Trophoblast cell (in vitro differentiated cells and primary cell): ENCODE measurements at regions not wholly inside any gene's neighbourhood (a gene's known extent, or its start where the extent isn't known, plus 50 kb on each side); places are given as distances from the start of the nearest gene placed in this dataset.

Experiments used
- DNase-seq, 2 donors: peaks; one replicate each; pipeline ENCODE4 v3.0.0-alpha.2; 2016
- H2AFZ ChIP-seq: 2 replicates; pipeline ENCODE4 v1.6.1; 2013; ENCODE audit warnings: low read length, moderate library complexity, mild to moderate bottlenecking; ENCODE audit not compliant: insufficient read depth, poor library complexity
- H2AK5ac ChIP-seq: 2 replicates; pipeline ENCODE4 v1.6.1; 2013; ENCODE audit warnings: mild to moderate bottlenecking, low read length
- H2BK120ac ChIP-seq: 2 replicates; pipeline ENCODE4 v1.6.1; 2013; ENCODE audit warnings: low read length, mild to moderate bottlenecking, moderate library complexity; ENCODE audit not compliant: insufficient read depth, poor library complexity
- H2BK12ac ChIP-seq: 2 replicates; pipeline ENCODE4 v1.6.1; 2013; ENCODE audit warnings: mild to moderate bottlenecking, low read length, moderate library complexity
- H2BK5ac ChIP-seq: 2 replicates; pipeline ENCODE4 v1.6.1; 2013; ENCODE audit warnings: low read length, low read depth, moderate library complexity, mild to moderate bottlenecking; ENCODE audit not compliant: poor library complexity
- H3K14ac ChIP-seq: 2 replicates; pipeline ENCODE4 v1.6.1; 2013; ENCODE audit warnings: mild to moderate bottlenecking, low read length
- H3K18ac ChIP-seq: 2 replicates; pipeline ENCODE4 v1.6.1; 2013; ENCODE audit warnings: mild to moderate bottlenecking, low read length
- H3K23ac ChIP-seq: 2 replicates; pipeline ENCODE4 v1.6.1; 2013; ENCODE audit warnings: low read length
- H3K27ac ChIP-seq: 2 replicates; pipeline ENCODE4 v1.5.1; 2013; ENCODE audit warnings: low read depth, mild to moderate bottlenecking, inconsistent platforms, low read length, moderate library complexity
- H3K27me3 ChIP-seq: 2 replicates; pipeline ENCODE4 v1.6.1; 2013; ENCODE audit warnings: inconsistent platforms, mild to moderate bottlenecking, low read length, moderate library complexity; ENCODE audit not compliant: insufficient read depth
- H3K36me3 ChIP-seq, 2 experiments: 1 replicate in 1 of 2; 2 replicates in 1 of 2; pipeline ENCODE4 v1.6.1; 2013; ENCODE audit warnings: low read length in 2 of 2, mild to moderate bottlenecking in 2 of 2, moderate library complexity in 1 of 2; ENCODE audit not compliant: insufficient read depth in 2 of 2, control insufficient read depth in 1 of 2
- H3K4ac ChIP-seq: 2 replicates; pipeline ENCODE4 v1.6.1; 2013; ENCODE audit warnings: low read depth, mild to moderate bottlenecking, low read length, moderate library complexity
- H3K4me1 ChIP-seq, 2 experiments: 1 replicate in 1 of 2; 2 replicates in 1 of 2; pipeline ENCODE4 v1.6.1; 2013; ENCODE audit warnings: low read length in 2 of 2, mild to moderate bottlenecking in 2 of 2, moderate library complexity in 1 of 2; ENCODE audit not compliant: insufficient read depth in 2 of 2, control insufficient read depth in 1 of 2
- H3K4me2 ChIP-seq: 2 replicates; pipeline ENCODE4 v1.6.1; 2013; ENCODE audit warnings: inconsistent platforms, mild to moderate bottlenecking, low read length, moderate library complexity
- H3K4me3 ChIP-seq: 2 replicates; pipeline ENCODE4 v1.5.1; 2013; ENCODE audit warnings: mild to moderate bottlenecking, low read depth, low read length, inconsistent platforms
- H3K79me1 ChIP-seq: one replicate; pipeline ENCODE4 v1.6.1; 2013; ENCODE audit warnings: low read length
- H3K79me2 ChIP-seq: 2 replicates; pipeline ENCODE4 v1.6.1; 2013; ENCODE audit warnings: low read length, mild to moderate bottlenecking; ENCODE audit not compliant: control insufficient read depth, insufficient read depth, poor library complexity
- H3K9ac ChIP-seq: 2 replicates; pipeline ENCODE4 v1.6.1; 2013; ENCODE audit warnings: mild to moderate bottlenecking, low read length
- H3K9me3 ChIP-seq: 2 replicates; pipeline ENCODE4 v1.6.1; 2013; ENCODE audit warnings: low read depth, mild to moderate bottlenecking, control low read depth, inconsistent platforms, low read length; ENCODE audit not compliant: insufficient read depth
- H4K12ac ChIP-seq: 2 replicates; pipeline ENCODE4 v1.6.1; 2013; ENCODE audit warnings: low read depth, mild to moderate bottlenecking, low read length, moderate library complexity
- H4K8ac ChIP-seq: 2 replicates; pipeline ENCODE4 v1.6.1; 2013; ENCODE audit warnings: low read depth, mild to moderate bottlenecking, low read length, moderate library complexity
- H4K91ac ChIP-seq: one replicate; pipeline ENCODE4 v1.6.1; 2013; ENCODE audit warnings: low read depth, mild to moderate bottlenecking, low read length, moderate library complexity
- WGBS: extraction: QIAGEN DNeasy Blood & Tissue Kit; methylation state at CpG from one replicate; pipeline ENCODE4 v1.1.7; 2013; ENCODE audit warnings: missing lambda C conversion rate; ENCODE audit not compliant: insufficient read length, insufficient coverage; ENCODE audit errors: extremely low coverage; 5-methylcytosine and 5-hydroxymethylcytosine counted together

DNA sequence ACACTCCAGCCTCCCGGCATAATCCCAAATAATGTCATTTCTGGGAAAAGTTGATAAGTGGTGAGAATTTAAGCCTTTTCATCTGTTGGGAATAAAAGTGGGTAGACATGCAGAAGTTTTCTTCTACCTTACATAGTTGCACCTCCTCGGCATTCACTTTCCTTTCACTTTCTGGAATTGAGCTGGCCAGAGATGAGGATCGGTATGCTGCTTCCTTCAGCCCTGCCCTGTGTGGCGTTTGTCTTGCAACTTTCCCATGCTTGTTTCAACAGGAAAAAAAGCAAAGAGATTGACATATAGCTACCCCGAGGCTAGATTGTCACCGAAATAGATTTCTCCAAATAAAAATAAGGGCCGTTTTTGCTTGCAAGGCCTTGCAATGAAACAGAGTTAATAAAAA lies 65.8 kb upstream of the JAG1 start:
- no peaks in the 10 kb centered on the region for H3K36me3 ChIP-seq

DNA sequence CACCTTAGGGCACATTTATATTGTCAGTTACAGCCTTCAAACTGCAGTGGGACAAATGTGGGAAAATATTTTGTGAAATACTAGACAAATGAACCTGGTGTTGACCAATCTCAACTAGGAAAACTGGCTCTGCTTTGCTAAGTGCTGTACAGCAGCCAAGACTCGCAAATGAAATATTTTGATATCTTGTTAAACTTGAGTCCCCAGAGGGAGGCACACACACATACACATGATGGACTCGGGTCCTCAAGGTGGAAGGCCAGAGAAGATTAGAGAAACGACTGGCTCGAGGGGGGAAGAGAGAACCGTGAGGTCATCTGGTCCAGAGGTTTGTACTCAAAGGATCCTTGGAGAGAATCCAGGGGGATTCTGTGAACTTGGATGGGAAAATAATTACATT lies 67.3 kb upstream of the JAG1 start:
- no peak overlapping the region for H4K91ac ChIP-seq
- H2AFZ ChIP-seq = no peak overlapping the region
- H2BK12ac ChIP-seq = no peak overlapping the region
- H2BK120ac ChIP-seq = no peak overlapping the region
- no CpG with 5 or more reads among the region's 5 CpGs for whole genome bisulfite sequencing
- no peaks in the 10 kb centered on the region for H3K27me3 ChIP-seq
- no peak overlapping the region for H4K12ac ChIP-seq
- H3K9ac ChIP-seq = no peak overlapping the region
- H3K36me3 ChIP-seq = no peaks in the 10 kb centered on the region
- H3K4me1 ChIP-seq = no peaks in the 10 kb centered on the region
- no peaks in the 10 kb centered on the region for H3K9me3 ChIP-seq
- no peak overlapping the region for H3K18ac ChIP-seq
- no peak overlapping the region for H2BK5ac ChIP-seq
- no peak overlapping the region for H3K4me3 ChIP-seq
- no peak overlapping the region for H4K8ac ChIP-seq
- no peak overlapping the region for H3K27ac ChIP-seq
- H3K4me2 ChIP-seq = no peak overlapping the region
- H3K14ac ChIP-seq = no peak overlapping the region
- no peaks in the 10 kb centered on the region for H3K79me2 ChIP-seq
- H3K4ac ChIP-seq = no peak overlapping the region
- no peaks in the 10 kb centered on the region for H3K79me1 ChIP-seq
- no peak for DNase-seq
- H2AK5ac ChIP-seq = no peak overlapping the region
- H3K23ac ChIP-seq = no peak overlapping the region

More for the DNA sequence above, 65.8 kb upstream of the JAG1 start:
- no peaks in the 10 kb centered on the region for H3K79me1 ChIP-seq
- no peak overlapping the region for H3K23ac ChIP-seq
- no peak overlapping the region for H3K18ac ChIP-seq
- H3K14ac ChIP-seq = no peak overlapping the region
- no peak overlapping the region for H2AK5ac ChIP-seq
- no peak overlapping the region for H2AFZ ChIP-seq
- H4K12ac ChIP-seq = no peak overlapping the region
- no peak overlapping the region for H2BK5ac ChIP-seq
- no peaks in the 10 kb centered on the region for H3K79me2 ChIP-seq
- no peak overlapping the region for H2BK120ac ChIP-seq
- H3K4me2 ChIP-seq = no peak overlapping the region
- H4K91ac ChIP-seq = no peak overlapping the region
- no peak overlapping the region for H3K9ac ChIP-seq
- DNase-seq = no peak
- H2BK12ac ChIP-seq = no peak overlapping the region
- no peaks in the 10 kb centered on the region for H3K4me1 ChIP-seq
- H3K27ac ChIP-seq = no peak overlapping the region
- H3K4ac ChIP-seq = no peak overlapping the region
- no CpG with 5 or more reads among the region's 7 CpGs for WGBS
- H3K4me3 ChIP-seq = no peak overlapping the region
- H3K9me3 ChIP-seq = no peaks in the 10 kb centered on the region
- no peaks in the 10 kb centered on the region for H3K27me3 ChIP-seq
- H4K8ac ChIP-seq = no peak overlapping the region

DNA sequence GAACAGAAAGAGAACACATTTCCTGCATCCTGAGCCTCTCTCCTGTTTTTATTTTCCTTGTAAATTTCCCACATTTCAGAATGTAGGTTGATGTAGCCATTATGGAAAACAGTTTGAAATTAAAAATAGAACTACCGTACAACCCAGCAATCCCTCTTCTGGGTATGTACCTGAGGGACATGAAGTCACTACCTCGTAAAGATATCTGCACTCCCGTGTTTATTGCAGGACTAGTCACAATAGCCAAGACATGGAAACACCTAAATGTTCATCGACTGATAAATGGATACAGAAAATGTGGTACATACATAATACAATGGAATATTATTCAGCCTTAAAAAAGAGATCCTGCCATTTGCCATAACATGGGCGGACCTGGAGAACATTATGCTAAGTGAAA lies 72.0 kb upstream of the JAG1 start:
- Histone ChIP-seq H3K27me3 (no peaks in the 10 kb centered on the region), H3K9me3 (no peaks in the 10 kb centered on the region), H3K4me2 (no peak overlapping the region), H2AFZ (no peak overlapping the region), H2BK5ac (no peak overlapping the region), H4K12ac (no peak overlapping the region), H3K79me1 (no peaks in the 10 kb centered on the region), H4K91ac (no peak overlapping the region), H2BK120ac (no peak overlapping the region), H3K4me3 (no peak overlapping the region), H3K14ac (no peak overlapping the region), H3K27ac (no peak overlapping the region), H3K79me2 (no peaks in the 10 kb centered on the region), H3K4ac (no peak overlapping the region), H2BK12ac (no peak overlapping the region), H3K36me3 (no peaks in the 10 kb centered on the region), H3K18ac (no peak overlapping the region), H3K4me1 (peaks cover 0 to 3% of the 10 kb centered on the region in 2 experiments), H3K9ac (no peak overlapping the region), H3K23ac (no peak overlapping the region), H4K8ac (no peak overlapping the region), H2AK5ac (no peak overlapping the region)
- no peak for DNase-seq
- no CpG with 5 or more reads among the region's 5 CpGs for WGBS

GRCh38 chr20:10747019-10747418 lies 73.2 kb upstream of the JAG1 start:
- no peak overlapping the region for H3K9ac ChIP-seq
- H3K4me3 ChIP-seq = no peak overlapping the region
- H3K79me2 ChIP-seq = no peaks in the 10 kb centered on the region
- H3K18ac ChIP-seq = no peak overlapping the region
- no peaks in the 10 kb centered on the region for H3K36me3 ChIP-seq
- no peak overlapping the region for H4K12ac ChIP-seq
- H3K27me3 ChIP-seq = no peaks in the 10 kb centered on the region
- H3K27ac ChIP-seq = no peak overlapping the region
- no peak overlapping the region for H3K4ac ChIP-seq
- H3K23ac ChIP-seq = no peak overlapping the region
- DNase-seq = peak in 1 of 2 donors; percentile 19
- no peak overlapping the region for H2BK120ac ChIP-seq
- H3K14ac ChIP-seq = no peak overlapping the region
- H2BK5ac ChIP-seq = no peak overlapping the region
- no peak overlapping the region for H2BK12ac ChIP-seq
- no peak overlapping the region for H2AK5ac ChIP-seq
- peak overlapping the region; percentile 3 for H3K4me2 ChIP-seq
- H4K91ac ChIP-seq = no peak overlapping the region
- no peak overlapping the region for H2AFZ ChIP-seq
- H3K4me1 ChIP-seq = peaks cover 0 to 3% of the 10 kb centered on the region in 2 experiments
- no peaks in the 10 kb centered on the region for H3K79me1 ChIP-seq
- WGBS = no CpG with 5 or more reads among the region's 6 CpGs
- H4K8ac ChIP-seq = no peak overlapping the region
- H3K9me3 ChIP-seq = no peaks in the 10 kb centered on the region
